Activated CD8-positive, alpha-beta memory T cell treated with anti-CD3 and anti-CD28 coated beads, Interleukin-2, amount 50 U/mL, for 24 hours (primary cell): ENCODE measurements at regions not wholly inside any gene's neighbourhood (a gene's known extent, or its start where the extent isn't known, plus 50 kb on each side); places are given as distances from the start of the nearest gene placed in this dataset.

Experiments
- DNase-seq: peaks from one replicate; pipeline ENCODE4 v3.0.0-alpha.2; 2020; ENCODE audit errors: extremely low read depth

GRCh38 chr11:32039149-32039548, 51.7 kb upstream of the RCN1 start:
- no peak for DNase-seq

- no peak for DNase-seq
Observed at GRCh38 chr11:32034680-32035079, 56.2 kb upstream of the RCN1 start.

- DNase-seq: no peak
Observed at GRCh38 chr11:32034149-32034548, 56.7 kb upstream of the RCN1 start.

- no peak for DNase-seq
Observed at GRCh38 chr11:32033491-32033890, 57.4 kb upstream of the RCN1 start.

DNA sequence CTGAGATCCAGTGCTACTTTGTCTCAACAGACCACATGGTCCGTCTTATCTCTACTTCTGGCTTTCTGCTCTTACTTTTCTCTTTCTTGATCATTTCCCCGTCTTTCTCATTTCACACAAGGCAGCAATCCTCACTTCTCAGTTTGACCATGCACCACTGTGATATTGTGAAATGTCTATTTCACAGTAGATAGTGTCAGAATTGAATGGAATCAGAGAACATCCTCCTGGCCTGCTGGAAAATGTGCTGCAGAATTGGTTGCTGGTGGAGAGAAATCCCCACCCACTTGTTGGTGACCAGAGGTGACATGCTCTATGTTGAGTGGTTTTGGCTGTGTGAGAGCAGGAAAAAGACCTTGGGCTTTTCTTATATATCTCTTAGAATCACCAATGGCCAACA, 57.8 kb upstream of the RCN1 start:
- no peak for DNase-seq

DNA sequence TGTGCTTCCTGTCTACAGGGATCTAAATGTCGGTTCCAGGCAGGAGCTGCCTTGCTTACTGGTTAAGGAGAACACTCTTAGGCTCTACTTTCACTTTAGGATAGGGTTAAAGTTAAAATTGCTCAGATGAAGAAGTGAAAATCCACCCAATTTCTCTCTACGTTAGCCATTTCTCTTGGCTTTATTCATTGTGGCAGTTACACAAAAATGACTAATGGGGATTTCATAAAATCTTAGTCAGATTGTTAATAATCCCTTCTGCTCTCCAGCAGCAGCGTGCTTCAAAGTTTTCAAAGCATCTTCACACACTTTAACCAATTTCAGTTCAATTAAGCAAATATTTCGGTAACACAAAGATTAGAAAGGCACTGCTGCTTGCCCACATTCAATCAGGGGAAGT, 58.4 kb upstream of the RCN1 start:
- no peak for DNase-seq

GRCh38 chr11:32032052-32032451, 58.8 kb upstream of the RCN1 start:
- no peak for DNase-seq

DNA sequence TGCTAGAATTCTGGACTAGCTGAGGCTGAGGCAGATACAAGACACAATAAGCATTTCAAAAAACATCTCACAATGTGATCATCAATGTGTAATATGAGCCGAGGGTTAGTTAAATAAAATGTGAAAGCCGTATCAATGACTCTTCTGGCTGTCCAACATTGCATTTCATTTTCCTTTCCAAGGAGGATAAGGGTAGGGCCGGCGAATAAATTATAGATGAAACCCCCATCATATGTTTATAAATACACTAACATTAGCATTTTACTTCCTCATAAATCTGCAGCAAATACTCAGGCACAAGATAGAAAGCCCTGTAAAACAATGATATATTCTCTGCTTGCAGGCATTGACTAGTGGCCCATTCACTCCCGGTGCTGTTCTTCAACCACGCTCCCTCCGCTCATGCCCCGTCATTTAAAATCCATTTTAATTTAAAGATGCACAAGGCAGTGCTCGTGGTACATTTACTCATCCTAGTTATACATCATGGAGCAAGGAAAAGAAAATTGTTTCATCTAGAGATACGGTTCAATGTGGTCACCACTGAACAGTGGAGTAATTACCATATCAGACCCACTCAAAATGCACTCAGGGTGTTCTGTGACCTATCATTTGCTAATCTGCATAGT, 59.9 kb upstream of the RCN1 start:
- DNase-seq: no peak

DNA sequence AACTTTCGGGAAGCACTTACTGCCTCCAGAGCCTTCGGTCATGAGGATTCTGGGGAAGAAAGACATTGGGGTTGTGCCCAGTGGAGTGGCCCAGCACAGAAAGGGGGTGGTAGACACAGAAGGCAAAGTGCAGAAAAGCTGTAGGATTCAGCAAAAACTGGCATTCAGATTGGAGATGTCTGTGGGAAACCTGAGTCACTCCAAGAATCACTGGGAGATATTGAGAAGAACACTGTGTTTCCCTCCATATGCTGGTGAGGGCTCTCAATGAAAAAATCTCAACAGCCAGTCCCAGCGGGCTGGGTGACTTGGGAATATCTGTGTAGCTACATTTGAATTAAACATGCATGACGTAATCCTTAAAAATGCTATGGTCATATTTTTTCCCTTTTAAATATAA, 61.2 kb upstream of the RCN1 start:
- DNase-seq: no peak

DNA sequence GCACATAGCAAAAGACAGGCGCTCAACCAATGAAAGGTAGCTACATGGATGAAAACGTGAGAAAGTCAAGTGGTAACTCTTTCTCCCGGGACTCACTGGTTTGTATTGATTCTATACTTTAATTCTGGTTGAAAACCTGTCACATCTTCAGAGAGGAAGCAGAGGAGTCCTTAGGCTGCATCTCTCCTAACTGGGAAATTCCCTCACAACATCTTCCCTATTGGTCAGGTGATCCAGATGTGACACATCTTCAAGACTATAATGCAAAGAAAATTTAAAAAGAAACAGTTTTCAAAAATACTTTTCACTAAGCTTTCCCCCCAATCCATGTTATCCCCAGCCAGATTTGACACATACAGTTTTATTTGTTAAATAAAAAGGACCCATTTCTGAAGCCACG, 62.7 kb upstream of the RCN1 start:
- DNase-seq: no peak

GRCh38 chr11:32026766-32027165, 64.1 kb upstream of the RCN1 start:
- DNase-seq: no peak

GRCh38 chr11:32024948-32025347, 65.9 kb upstream of the RCN1 start:
- DNase-seq: no peak

GRCh38 chr11:32023370-32024305, 67.2 kb upstream of the RCN1 start:
- DNase-seq: no peak

DNA sequence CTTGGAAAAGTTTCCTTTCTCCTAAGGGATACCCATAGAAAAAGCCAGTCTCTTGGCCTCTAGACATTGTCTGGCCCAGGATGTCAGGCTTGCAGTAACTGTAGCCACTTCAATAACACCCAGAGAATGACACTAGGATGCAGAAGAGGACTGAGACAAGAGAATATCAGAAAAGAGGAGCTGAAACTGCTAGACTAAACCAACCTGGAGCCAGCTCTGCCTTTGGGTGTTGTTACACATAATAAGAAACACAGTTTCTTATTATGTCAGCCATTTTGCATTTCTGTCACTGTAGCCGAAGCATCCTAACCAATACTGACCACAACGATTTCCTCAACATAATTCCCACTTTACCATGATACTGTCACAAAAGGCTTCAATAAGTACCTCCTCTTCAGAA, 72.2 kb upstream of the RCN1 start:
- DNase-seq: no peak

DNA sequence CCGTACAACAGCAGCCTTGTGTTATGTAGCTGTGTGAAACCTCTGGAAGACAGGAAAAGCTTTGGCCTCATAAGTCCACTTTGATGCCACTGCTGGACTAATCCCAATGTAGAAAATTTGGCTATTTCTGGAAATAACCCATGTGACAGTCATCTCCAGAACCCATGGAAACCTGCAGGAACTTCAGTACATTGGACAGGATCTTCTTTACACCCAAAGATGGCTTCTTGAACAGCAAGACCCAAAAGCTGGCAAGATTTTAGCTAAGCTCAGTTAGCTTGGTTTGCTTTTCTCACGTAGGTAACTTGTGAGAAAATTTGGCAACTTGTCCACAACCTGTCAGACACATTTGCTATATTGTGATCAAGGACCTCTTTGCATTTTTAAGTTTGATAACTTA, 74.8 kb upstream of the RCN1 start:
- DNase-seq: no peak

- DNase-seq: no peak
Observed at GRCh38 chr11:32015427-32015826, 75.4 kb upstream of the RCN1 start.

- DNase-seq: no peak
Observed at GRCh38 chr11:32013603-32014002, 77.3 kb upstream of the RCN1 start.

- DNase-seq: no peak
Observed at GRCh38 chr11:32012049-32012448, 78.8 kb upstream of the RCN1 start.

- no peak for DNase-seq
Observed at GRCh38 chr11:32008880-32009551, 81.9 kb upstream of the RCN1 start.

GRCh38 chr11:32006799-32007388, 84.0 kb upstream of the RCN1 start:
- no peak for DNase-seq

DNA sequence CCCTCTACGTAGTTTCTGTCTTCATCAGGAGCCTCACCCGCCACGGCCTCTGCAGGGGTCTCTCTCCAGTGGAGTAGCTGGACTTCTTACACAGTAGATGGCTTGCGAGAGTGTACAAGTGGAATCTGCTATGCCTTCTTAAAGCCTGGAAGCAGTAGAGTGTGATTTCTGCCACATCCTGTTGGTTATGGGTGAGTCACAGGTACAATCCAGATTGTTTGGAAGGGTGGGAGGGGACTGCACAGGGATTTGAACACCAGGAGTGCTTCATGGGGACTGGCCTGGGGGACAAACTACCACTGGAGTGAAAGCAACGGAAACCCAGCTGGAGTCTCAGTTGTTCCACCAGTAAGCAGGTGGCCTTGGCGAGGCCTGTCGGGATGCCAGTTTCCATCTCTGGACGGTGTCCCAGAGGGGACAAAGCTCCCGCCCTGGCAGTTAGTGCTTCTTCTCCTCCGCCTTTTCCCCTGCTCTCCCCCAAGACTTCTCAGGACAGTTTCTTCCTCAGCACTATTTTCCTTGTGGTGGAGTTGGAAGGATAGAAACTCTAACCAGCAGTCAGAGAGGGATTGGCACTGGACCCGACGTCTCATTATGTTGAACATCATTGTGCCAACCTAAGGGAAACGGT, 85.0 kb upstream of the RCN1 start:
- DNase-seq: no peak

GRCh38 chr11:32003335-32003734, 87.5 kb upstream of the RCN1 start:
- no peak for DNase-seq
